HG03159 (cell line): ENCODE measurements at regions not wholly inside any gene's neighbourhood (a gene's known extent, or its start where the extent isn't known, plus 50 kb on each side); places are given as distances from the start of the nearest gene placed in this dataset.
"Not testable (repeated sequence)": the region's sequence is repeated elsewhere in the genome, so short reads cannot be mapped to it uniquely, and the experiment has no call there.

ENCODE experiments used
- ATAC-seq: cut with Tn5 transposase; IDR thresholded peaks from one replicate; pipeline ENCODE4 v1.9.1; 2021; ENCODE audit warnings: mild to moderate bottlenecking, moderate library complexity; ENCODE audit not compliant: unreplicated experiment

DNA sequence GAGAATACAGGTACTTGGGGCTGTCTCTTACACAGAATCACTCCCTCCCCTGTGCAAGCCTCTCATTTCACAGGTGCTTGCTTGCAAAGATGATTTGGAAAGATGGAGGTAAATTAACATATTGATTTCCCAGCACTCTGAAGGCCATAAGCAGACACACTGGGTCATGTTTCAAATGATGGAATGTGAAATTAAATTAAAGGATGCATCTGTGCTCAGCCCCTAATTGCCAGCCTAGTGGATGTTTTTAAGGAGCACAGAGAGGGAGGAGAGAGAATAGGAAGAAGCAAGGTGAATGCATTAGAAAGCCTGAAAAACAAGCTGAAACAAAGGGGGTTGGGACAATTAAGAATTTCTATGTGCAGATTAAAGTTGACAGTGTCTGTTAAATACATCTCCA, 96.1 kb upstream of the GRIP1 start:
- no peak for ATAC-seq

- ATAC-seq: no peak
These were observed 97.0 kb upstream of the GRIP1 start for GRCh38 chr12:66775871-66776270.

GRCh38 chr12:66776974-66777373, 98.1 kb upstream of the GRIP1 start:
- ATAC-seq: peak; percentile 92

DNA sequence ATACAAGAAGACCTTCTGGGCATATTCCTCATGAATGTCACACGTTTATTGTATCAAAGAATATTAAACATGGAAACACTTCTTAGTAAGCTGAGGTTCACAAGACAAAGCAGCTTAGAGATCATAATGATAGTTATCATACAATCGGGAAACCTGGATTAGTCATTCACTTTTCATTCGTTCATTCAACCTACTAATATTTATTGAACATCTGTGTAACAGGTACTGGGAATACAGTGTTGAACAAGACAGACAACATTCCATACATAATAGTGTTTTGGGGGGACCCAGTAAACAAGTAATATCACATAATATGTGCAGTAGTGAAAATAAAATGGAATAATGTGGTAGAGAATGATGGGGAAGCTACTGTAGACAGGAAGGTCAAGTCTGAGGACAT, 100.6 kb upstream of the GRIP1 start:
- no peak for ATAC-seq

DNA sequence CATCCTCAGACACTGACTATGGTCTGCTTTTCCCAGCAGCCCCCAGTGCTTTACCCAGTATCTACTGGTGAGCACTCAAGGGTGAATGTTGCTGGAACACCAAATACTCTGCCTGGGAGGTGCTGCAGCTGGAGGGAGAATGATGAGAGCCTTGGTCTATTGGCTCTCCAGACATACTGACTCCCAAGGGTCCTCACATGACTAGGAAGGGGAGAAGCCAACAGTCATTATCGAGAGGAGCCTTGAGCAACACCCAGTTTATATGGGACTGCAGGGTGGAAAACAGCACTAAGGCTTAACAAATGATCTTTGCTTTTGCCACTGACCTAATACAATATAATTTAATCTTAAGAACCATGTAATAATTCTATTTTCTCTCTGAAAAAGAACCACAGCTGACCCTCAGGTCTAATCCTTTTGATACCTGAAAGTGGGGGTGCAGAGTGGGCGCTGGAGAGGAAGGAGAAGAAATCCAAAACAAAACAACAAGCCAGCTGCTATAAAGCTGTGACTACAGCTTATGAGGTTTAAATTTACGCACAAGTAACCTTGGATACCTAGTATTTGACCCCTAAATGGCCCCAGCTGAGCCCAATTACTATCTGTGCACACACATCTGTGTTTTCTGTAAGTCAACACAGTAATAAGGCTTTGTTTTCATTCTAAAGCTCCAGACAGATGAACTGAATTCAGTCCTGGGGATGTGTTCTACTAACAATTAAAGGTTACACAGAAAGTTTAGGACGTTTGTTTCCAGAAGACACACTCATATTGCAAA, 107.8 kb upstream of the GRIP1 start:
- no peak for ATAC-seq

DNA sequence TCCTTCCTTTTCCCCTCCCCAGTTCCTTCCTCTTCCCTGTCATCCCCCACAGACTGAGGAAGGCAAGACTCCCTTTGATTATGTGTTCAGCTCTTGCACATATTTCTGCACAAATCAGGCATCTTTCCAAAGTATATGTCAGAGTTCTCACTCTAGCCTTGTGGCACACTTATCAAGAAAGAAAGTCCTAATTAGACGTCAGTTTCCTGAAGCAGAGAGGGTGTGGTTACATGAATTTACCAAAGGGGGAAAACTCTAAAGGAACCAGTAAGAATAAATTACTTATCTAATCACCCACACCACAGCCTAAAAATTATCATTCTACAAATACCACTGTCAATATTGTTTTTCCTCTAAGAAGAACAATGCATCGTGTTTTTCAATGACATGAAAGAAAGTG, 120.7 kb upstream of the GRIP1 start:
- no peak for ATAC-seq

DNA sequence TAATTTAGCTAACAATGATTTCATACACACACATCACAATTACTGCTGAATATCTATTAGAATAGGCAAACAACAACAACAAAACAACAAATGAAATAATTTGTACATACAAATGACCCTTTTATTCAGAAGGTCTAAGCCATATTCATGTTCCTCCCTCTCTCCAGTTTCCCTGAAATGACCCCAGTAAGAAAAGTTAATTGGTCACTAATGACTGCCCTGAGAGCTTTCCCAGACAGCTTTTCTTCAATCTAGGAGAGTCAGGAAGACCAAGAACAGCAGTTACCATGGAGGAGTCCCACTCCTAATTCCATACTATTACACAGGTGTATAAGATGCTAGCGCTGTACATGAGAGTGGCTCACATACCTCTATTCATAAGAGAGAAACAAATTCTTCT, 121.2 kb upstream of the GRIP1 start:
- no peak for ATAC-seq

GRCh38 chr12:66803930-66804329, 125.1 kb upstream of the GRIP1 start:
- no peak for ATAC-seq

DNA sequence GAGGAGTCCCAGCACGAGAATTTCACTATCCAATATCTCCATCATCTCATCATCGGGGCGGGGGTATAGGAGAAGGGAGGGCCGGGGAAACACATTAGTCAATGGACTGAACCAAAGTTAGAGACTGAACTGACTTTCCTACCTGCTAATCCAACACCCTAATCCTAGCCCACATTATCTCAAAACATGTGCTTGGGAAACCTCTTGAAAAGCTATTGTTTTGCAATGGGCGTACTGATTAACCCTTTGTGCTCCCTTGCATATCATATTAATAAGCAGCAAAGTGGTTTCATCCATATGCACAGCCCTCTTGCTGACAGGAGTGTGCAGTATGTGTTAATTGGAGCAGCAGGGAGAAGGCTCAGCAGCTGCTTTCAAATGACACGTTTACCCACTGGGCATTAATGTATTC, 125.7 kb upstream of the GRIP1 start:
- no peak for ATAC-seq

GRCh38 chr12:66808606-66809005, 129.7 kb upstream of the GRIP1 start:
- ATAC-seq: no peak

DNA sequence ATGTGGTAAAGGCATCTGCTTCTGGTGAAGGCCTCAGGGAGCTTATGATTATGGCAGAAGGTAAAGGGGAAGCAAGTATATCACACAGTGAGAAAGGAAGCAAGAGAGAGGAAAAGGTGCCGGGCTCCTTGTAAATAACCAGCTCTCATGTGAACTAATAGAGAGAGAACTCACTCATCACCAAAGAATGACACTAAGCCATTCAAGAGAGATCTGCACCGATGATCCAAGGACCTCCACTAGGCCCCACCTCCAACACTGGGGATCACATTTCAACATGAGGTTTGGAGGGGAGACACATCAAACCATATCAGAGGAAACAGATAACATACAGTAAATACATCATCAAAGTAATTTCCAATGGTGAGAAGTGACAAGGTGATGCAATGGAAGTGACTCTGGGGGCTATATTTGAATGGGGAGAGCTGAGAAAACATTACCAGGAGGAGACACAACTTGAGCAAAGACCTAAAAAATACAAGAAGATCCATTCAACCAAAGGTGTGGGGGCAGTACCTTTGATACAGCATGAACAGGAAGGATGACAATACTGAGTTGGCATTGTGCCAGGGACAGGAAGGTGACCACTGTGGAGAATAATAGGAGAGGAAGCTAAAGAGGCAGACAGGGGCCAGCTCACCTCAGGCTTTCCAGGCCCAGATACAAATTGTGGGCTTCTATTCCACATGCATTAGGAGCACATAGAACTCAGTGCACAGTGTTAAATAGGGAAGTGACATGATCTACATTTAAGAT, 134.4 kb upstream of the GRIP1 start:
- no peak for ATAC-seq

GRCh38 chr12:66819587-66819986, 140.7 kb upstream of the GRIP1 start:
- no peak for ATAC-seq

DNA sequence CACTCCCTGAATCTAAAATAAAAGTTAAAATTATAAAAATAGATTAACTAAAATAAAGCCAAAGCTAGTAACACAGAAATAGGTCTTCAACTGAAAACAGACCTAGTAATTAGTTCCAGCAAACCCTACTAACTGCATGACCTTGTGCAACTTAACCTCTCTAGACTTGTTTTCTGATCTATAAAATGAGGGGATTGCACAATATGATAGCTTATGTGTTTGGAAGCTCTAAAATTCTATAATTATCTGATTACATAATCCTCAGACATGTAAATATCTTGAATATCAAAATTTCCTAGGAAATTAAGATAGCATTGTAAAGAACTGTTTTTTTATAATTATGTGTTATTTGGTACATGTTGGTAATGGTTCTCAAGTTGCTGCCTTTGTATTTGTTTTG, 144.1 kb upstream of the GRIP1 start:
- no peak for ATAC-seq

GRCh38 chr12:66823857-66824570, 145.1 kb upstream of the GRIP1 start:
- ATAC-seq: no peak

DNA sequence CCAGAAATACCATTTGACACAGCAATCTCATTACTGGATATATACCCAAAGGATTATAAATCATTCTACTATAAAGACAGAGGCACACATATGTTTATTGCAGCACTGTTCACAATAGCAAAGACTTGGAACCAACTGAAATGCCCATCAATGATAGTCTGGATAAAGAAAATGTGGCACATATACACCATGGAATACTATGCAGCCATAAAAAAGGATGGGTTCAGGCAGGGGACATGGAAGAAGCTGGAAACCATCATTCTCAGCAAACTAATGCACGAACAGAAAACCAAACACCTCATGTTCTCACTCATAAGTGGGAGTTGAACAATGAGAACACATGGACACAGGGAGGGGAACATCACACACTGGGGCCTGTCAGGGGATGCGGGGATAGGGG, 147.0 kb upstream of the GRIP1 start:
- not testable (repeated sequence) for ATAC-seq

DNA sequence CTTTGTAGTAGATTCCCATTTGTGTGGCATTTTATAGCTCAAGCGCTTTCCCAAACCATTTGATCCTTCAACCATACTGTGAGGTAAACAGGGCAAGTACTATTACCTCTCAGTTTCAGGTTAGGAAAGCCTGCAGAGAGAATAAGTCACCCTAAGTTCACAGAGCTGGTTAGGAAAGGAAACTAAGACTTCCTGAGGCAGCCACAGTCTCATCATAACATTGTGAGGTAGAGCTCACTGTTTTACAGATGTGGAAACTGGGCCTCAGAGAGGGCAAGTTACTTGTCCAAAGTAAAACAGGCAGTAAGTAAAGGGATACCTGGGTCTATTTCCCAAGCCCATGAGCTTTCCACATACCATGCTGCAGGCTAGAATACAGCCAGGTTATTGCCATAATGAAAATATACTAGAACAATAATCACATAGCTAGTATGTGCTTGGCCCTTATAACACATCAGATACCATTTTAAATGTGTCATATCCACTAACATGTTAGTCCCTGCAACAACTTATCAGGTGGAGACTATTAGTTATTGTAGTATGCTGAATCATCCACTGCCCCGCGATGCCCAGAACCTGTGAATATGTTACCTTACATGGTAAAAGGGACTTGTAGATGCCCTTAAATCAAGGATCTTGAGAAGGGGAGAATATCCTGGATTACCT, 150.9 kb upstream of the GRIP1 start:
- ATAC-seq: no peak

DNA sequence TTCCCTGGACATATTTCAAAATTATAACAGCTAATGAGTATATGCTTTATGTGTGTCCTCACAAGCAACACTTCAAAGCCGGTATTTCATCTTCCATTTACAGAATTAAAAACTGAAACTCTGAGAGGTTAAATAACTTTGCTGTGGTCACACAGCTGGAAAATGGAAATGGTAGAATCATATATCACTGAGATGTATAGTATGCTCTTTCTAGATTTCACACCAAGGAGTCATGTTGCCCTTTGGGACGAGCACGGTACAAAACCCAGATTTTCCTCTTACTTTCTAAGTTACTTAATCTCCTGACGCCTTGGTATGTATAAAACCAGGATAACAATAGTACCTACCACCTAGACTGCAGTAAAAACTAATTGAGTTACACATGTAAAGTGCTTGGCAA, 152.6 kb upstream of the GRIP1 start:
- no peak for ATAC-seq

GRCh38 chr12:66832997-66833396, 154.1 kb upstream of the GRIP1 start:
- ATAC-seq: no peak

- no peak for ATAC-seq
These were observed 157.9 kb upstream of the GRIP1 start for GRCh38 chr12:66836623-66837310.

GRCh38 chr12:66837311-66837627, 158.4 kb upstream of the GRIP1 start:
- no peak for ATAC-seq

DNA sequence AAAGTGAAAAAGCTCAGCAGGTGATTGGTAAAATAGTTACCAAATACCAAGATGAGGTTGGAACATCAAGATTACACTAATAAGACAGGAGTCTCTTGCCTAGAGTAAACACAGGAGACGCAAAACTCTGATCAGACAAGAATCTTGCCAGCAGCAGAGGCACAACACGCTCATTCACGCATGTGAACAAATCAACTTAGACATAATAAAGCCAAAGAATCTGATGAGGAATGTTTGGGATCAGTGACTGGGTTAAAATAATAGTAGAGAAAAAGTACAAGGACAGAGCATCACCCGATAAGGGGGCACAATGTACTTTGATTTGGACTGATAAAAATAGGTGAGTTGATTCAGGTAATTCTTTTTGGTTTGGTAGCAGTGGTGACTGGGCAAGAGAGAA, 159.5 kb upstream of the GRIP1 start:
- ATAC-seq: no peak
